ENCODE measurements at regions not wholly inside any gene's neighbourhood (a gene's known extent, or its start where the extent isn't known, plus 50 kb on each side); places are given as distances from the start of the nearest gene placed in this dataset.

DNA sequence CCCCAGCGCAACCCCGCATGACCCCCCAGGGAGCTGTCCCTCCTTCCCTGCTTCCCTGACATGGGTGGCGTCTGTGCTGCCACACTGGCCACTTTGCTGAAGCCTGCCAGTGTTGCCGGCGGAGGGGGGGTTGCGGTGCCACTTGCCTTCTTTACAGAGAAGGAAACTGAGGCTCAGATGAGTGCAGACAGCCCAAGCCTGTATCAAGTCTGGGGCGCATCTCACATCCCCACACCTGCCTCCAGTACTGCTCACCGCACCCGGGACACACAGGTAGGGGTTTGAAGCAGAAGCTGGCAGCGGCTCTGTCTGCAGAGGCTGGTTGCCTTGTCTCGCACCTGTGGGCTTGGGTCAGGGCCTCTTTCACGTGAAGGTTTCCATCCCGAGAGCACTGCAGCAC, 104.7 kb upstream of the RTL1 start:
- no peak for DNase-seq
- no peak for TF ChIP-seq CTCF (IDR thresholded peaks at IDR 0.05; ENCODE audit: low read depth, low read length, missing control alignments)
- Histone ChIP-seq H3K36me3 (replicated peaks) (peaks cover 37% of the 10 kb centered on the region), H3K27ac (no peak overlapping the region), H3K27me3 (replicated peaks) (no peaks in the 10 kb centered on the region), H3K4me3 (ENCODE audit: low read depth, low read length) (no peak overlapping the region)
- in situ Hi-C loops (cut with HindIII; ENCODE audit: low pct_ligation_motif_present, low sequenced_read_pairs): no loop called here

DNA sequence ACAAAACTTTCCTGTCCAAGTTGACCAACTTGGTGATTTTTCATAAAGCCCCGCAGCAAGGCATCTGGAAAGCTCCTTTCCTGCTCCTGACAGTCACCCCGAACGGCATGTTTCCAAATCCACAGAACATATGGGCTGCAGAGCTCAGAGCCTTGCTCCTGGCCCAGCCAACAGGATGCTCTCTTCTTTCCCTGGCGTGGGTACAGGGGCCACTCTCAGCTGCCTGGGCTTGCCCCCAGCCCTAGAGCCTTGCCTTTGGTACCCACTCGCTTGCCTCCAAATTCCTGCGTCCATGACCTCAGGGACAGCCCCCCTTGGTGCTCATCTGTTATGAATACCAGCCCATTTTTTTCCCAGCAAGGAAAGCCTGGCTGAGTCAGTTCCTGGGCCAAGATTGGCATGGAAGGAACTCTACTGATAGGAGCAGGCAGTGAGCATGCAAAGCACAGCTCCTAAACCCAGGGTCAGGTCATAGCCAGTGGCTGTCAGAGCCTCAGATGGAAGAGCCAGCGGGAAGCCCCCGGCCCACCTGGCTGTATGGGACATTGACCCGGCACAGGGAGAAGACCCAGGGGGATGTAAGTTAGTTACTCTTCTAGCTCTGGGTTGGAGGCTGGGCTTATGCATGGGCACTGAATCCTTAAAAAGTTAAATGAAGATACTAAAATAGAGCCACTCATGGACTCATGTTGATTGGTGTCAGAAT, 105.3 kb upstream of the RTL1 start:
- peaks cover 31% of the 10 kb centered on the region for H3K36me3 ChIP-seq (replicated peaks)
- H3K27me3 ChIP-seq (replicated peaks): no peaks in the 10 kb centered on the region
- no peak overlapping the region for H3K4me3 ChIP-seq (ENCODE audit: low read depth, low read length)
- H3K27ac ChIP-seq: no peak overlapping the region
- in situ Hi-C loops (cut with HindIII; ENCODE audit: low pct_ligation_motif_present, low sequenced_read_pairs): no loop called here
- no peak for DNase-seq
- TF ChIP-seq CTCF (IDR thresholded peaks at IDR 0.05; ENCODE audit: low read depth, low read length, missing control alignments): no peak

- no peak for TF ChIP-seq CTCF (IDR thresholded peaks at IDR 0.05; ENCODE audit: low read depth, low read length, missing control alignments)
- DNase-seq: no peak
- Histone ChIP-seq H3K4me3 (ENCODE audit: low read depth, low read length) (no peak overlapping the region), H3K36me3 (replicated peaks) (peaks cover 31% of the 10 kb centered on the region), H3K27me3 (replicated peaks) (no peaks in the 10 kb centered on the region), H3K27ac (no peak overlapping the region)
- in situ Hi-C loops (cut with HindIII; ENCODE audit: low pct_ligation_motif_present, low sequenced_read_pairs): no loop called here
Measured at GRCh38 chr14:101009531-101009930, 106.0 kb upstream of the RTL1 start.

DNA sequence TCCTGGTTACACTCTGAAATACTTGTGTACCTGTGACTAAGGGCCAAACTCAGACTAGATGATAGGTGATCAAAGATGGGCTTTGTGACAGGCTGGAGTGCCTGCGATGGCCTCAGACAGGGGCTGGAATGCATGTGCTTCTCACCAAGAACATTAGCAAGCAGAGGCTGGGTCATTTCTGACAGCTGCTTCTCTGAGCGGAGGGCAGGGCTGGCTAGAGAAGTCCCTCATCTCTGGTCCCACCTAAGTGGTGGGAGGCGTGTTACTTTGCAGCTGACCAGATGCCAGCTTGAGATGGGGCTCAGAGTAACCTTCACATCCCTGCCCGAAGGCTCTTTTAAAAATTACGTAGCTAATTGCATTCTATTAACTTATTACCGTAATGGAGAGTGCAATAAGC, 106.8 kb upstream of the RTL1 start:
- DNase-seq: no peak
- peaks cover 31% of the 10 kb centered on the region for H3K36me3 ChIP-seq (replicated peaks)
- TF ChIP-seq CTCF (IDR thresholded peaks at IDR 0.05; ENCODE audit: low read depth, low read length, missing control alignments): no peak
- in situ Hi-C loops (cut with HindIII; ENCODE audit: low pct_ligation_motif_present, low sequenced_read_pairs): no loop called here
- no peaks in the 10 kb centered on the region for H3K27me3 ChIP-seq (replicated peaks)
- H3K4me3 ChIP-seq (ENCODE audit: low read depth, low read length): no peak overlapping the region
- no peak overlapping the region for H3K27ac ChIP-seq

GRCh38 chr14:101010835-101011234, 107.3 kb upstream of the RTL1 start:
- no peak for DNase-seq
- TF ChIP-seq CTCF (IDR thresholded peaks at IDR 0.05; ENCODE audit: low read depth, low read length, missing control alignments): no peak
- H3K27me3 ChIP-seq (replicated peaks): no peaks in the 10 kb centered on the region
- H3K27ac ChIP-seq: no peak overlapping the region
- H3K4me3 ChIP-seq (ENCODE audit: low read depth, low read length): no peak overlapping the region
- peaks cover 31% of the 10 kb centered on the region for H3K36me3 ChIP-seq (replicated peaks)
- in situ Hi-C loops (cut with HindIII; ENCODE audit: low pct_ligation_motif_present, low sequenced_read_pairs): no loop called here

DNA sequence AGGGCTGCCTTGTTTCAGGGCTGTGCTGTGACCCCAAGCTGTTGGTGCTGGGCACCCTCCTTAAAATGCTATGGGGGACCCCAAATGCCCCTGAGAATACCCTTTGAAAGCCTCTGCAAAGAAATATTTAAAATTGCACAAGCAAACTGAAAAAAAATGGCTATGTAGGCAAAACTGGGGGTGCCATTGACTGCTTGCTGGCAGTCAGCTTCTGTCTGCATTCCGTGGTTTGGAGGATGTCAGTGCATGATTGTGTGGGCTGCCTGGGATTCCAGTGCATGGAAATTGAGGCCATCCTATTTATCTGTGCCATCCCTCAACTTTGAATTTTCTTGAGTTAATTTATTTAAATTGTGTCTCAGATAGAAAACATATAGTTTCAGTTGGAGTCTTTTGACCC, 113.7 kb upstream of the RTL1 start:
- Histone ChIP-seq H3K27ac (no peak overlapping the region), H3K36me3 (replicated peaks) (peaks cover 18% of the 10 kb centered on the region), H3K4me3 (ENCODE audit: low read depth, low read length) (no peak overlapping the region), H3K27me3 (replicated peaks) (no peaks in the 10 kb centered on the region)
- TF ChIP-seq CTCF (IDR thresholded peaks at IDR 0.05; ENCODE audit: low read depth, low read length, missing control alignments): no peak
- in situ Hi-C loops (cut with HindIII; ENCODE audit: low pct_ligation_motif_present, low sequenced_read_pairs): no loop called here
- peak; percentile 30 for DNase-seq

All from brain microvascular endothelial cell (primary cell).